ENCODE measurements at regions not wholly inside any gene's neighbourhood (a gene's known extent, or its start where the extent isn't known, plus 50 kb on each side); places are given as distances from the start of the nearest gene placed in this dataset.
"Not testable (repeated sequence)": the region's sequence is repeated elsewhere in the genome, so short reads cannot be mapped to it uniquely, and the experiment has no call there.

DNA sequence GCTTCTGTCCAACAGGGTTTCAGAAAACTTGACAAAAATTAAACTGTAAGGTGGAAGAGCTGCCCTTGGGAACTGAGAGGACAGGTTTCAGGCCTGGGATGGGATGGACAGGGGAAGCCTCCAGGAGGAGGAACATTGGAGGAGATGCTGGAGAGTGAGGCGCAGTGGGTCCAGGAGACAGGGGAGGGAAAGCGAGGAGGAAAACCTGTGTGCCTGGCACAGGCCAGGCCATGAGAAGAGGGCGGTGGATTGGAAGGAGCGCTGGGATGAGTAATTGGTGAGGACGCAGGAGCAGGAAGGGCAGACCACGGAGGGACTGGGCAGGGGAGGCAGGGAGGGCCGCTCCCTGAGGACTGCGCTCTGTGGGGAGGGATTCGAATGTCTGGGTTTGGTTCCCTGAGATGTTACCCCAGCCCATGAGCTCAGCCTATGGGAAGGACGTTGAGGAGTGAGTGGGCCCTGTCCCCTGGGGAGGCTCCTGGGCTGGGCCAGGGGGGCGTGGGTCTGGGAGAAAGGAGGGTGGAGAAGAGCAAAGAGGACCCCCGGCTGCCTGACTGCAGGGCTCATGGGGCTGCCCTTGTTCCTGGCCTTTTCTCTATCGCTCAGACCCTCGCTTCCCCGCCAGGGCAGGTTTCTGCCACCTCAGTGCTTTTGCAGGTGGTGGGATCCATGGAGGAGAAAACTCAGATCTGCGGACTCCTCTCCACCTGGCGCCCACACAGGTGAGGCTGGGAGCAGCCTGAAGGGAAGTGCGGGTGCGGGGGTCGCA, 249.1 kb upstream of the NPAP1 start:
- DNase-seq; CTCF ChIA-PET; H3K36me3 ChIP-seq (ENCODE audit: control insufficient read depth in 2 of 2, extremely low read depth in 1 of 2, insufficient read depth in 1 of 2, low read length in 1 of 2); H3K4me1 Mint-ChIP-seq; H3K27me3 Mint-ChIP-seq; H3K4me3 Mint-ChIP-seq; H3K27ac Mint-ChIP-seq; H3K36me3 Mint-ChIP-seq; H3K27ac ChIP-seq (ENCODE audit: low read length); POLR2A ChIA-PET; H3K4me3 ChIP-seq (ENCODE audit: control insufficient read depth in 1 of 2, extremely low read depth in 1 of 2, low read length in 1 of 2); H3K9me3 Mint-ChIP-seq; H3K4me1 ChIP-seq (ENCODE audit: control insufficient read depth in 1 of 2, extremely low read depth in 1 of 2, insufficient read depth in 2 of 2, low read length in 2 of 2); ATAC-seq (replicated peaks in 1 of 4); H3K27me3 ChIP-seq (replicated peaks in 1 of 2; ENCODE audit: control insufficient read depth in 2 of 2, extremely low read depth in 1 of 2, insufficient read depth in 2 of 2, low read length in 1 of 2); H3K9me3 ChIP-seq: not testable (repeated sequence)
- 57% methylated on average over 11 of the region's 20 CpGs for WGBS (ENCODE audit: insufficient coverage)

DNA sequence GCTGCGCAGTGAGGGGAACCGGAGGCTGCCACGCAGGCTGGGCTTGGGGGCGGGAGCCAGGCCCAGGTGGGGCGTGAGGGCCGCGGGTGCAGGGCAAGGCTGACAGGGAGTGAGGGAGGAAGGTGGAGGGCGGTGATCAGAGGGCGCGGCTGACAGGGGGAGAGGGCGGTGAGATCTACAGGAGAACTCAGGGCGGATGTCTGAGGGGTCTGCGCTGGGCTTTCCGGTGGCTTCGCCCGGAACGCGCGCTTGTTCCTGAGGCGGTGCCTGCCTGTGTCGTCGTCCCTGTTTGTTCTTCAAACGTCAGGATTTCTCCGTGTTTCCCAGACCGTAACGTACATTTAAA, 248.5 kb upstream of the NPAP1 start:
- H3K36me3 ChIP-seq (ENCODE audit: control insufficient read depth in 2 of 2, extremely low read depth in 1 of 2, insufficient read depth in 1 of 2, low read length in 1 of 2); CTCF ChIA-PET; H3K27ac ChIP-seq (ENCODE audit: low read length); H3K36me3 Mint-ChIP-seq; H3K4me1 ChIP-seq (ENCODE audit: control insufficient read depth in 1 of 2, extremely low read depth in 1 of 2, insufficient read depth in 2 of 2, low read length in 2 of 2); POLR2A ChIA-PET; H3K4me3 Mint-ChIP-seq; H3K4me3 ChIP-seq (ENCODE audit: control insufficient read depth in 1 of 2, extremely low read depth in 1 of 2, low read length in 1 of 2); H3K27me3 Mint-ChIP-seq; H3K9me3 Mint-ChIP-seq; H3K4me1 Mint-ChIP-seq; H3K27me3 ChIP-seq (replicated peaks in 1 of 2; ENCODE audit: control insufficient read depth in 2 of 2, extremely low read depth in 1 of 2, insufficient read depth in 2 of 2, low read length in 1 of 2); DNase-seq; H3K9me3 ChIP-seq; H3K27ac Mint-ChIP-seq: not testable (repeated sequence)
- 22% methylated on average over 17 of the region's 26 CpGs for whole genome bisulfite sequencing (ENCODE audit: insufficient coverage)
- peak in 1 of 4 experiments; percentile 17 for ATAC-seq (replicated peaks in 1 of 4)

DNA sequence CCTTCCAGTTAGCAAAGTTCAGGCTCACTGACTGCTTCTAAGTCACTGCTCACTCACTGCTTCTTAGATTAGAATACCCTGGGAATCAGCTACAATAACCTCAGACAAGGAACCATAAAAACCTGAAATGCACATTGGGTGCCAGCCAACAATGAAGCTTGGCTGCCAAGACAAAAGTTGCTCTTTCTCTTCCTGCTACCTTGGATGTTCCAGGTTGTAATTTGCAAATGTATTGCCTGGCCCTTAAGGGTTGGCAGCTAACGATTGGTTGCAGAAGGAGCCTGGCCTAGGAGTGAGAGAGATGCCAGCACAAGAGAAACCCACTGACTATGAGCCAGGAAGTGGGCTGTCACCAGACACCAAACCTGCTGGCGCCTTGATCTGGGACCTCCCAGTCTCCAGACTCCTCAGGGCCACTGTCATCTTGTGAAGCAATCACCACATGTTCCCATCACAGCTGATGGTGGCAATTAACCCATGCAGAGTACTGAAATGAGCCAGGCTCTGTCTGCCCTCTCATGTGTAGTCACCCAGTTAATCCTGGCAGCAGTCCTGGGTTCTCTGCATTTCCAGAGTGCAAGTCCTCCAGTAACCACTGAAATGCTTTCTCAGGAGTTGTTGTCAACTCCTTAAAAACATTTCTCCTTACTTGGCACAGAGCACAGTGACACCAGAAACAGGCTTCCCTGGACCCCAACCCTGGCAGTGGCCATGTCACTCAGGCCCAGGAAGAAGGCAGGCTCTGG, 240.3 kb upstream of the NPAP1 start:
- H3K27ac ChIP-seq (ENCODE audit: low read length); H3K4me3 Mint-ChIP-seq; H3K36me3 ChIP-seq (ENCODE audit: control insufficient read depth in 2 of 2, extremely low read depth in 1 of 2, insufficient read depth in 1 of 2, low read length in 1 of 2); CTCF ChIA-PET; H3K27me3 Mint-ChIP-seq; H3K36me3 Mint-ChIP-seq; H3K4me1 ChIP-seq (ENCODE audit: control insufficient read depth in 1 of 2, extremely low read depth in 1 of 2, insufficient read depth in 2 of 2, low read length in 2 of 2); H3K4me1 Mint-ChIP-seq; H3K27ac Mint-ChIP-seq; DNase-seq; H3K27me3 ChIP-seq (replicated peaks in 1 of 2; ENCODE audit: control insufficient read depth in 2 of 2, extremely low read depth in 1 of 2, insufficient read depth in 2 of 2, low read length in 1 of 2); H3K4me3 ChIP-seq (ENCODE audit: control insufficient read depth in 1 of 2, extremely low read depth in 1 of 2, low read length in 1 of 2); POLR2A ChIA-PET; ATAC-seq (replicated peaks in 1 of 4); H3K9me3 ChIP-seq: not testable (repeated sequence)
- H3K9me3 Mint-ChIP-seq, result peaks cover 4 to 16% (median 8%) of the 10 kb centered on the region in 3 donors
- 76% methylated on average over 2 of the region's 2 CpGs for WGBS (ENCODE audit: insufficient coverage)

DNA sequence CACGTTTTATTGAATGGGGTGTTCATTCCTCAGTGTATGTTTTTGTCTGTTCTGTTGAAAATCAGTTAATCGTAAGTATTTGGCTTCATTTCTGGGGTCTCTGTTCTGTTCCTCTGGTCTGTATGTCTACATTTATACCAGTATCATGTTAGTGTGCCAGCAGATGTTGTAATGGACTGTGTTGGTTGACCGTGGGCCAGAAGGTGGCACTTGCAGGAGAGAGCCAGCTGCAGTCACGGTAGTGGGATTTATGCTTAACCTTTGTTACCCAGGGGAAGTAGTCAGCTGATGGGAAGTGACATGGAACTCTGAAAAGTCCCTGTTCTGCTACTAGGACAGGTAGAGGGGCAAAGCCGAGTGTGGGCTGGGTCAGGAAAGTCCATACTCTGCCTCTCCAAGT, 238.3 kb upstream of the NPAP1 start:
- H3K4me1 Mint-ChIP-seq; H3K9me3 ChIP-seq; H3K36me3 ChIP-seq (ENCODE audit: control insufficient read depth in 2 of 2, extremely low read depth in 1 of 2, insufficient read depth in 1 of 2, low read length in 1 of 2); DNase-seq; H3K36me3 Mint-ChIP-seq; CTCF ChIA-PET; POLR2A ChIA-PET; H3K27me3 Mint-ChIP-seq; H3K27ac ChIP-seq (ENCODE audit: low read length); H3K27ac Mint-ChIP-seq; H3K4me3 Mint-ChIP-seq; H3K4me1 ChIP-seq (ENCODE audit: control insufficient read depth in 1 of 2, extremely low read depth in 1 of 2, insufficient read depth in 2 of 2, low read length in 2 of 2); H3K4me3 ChIP-seq (ENCODE audit: control insufficient read depth in 1 of 2, extremely low read depth in 1 of 2, low read length in 1 of 2); H3K27me3 ChIP-seq (replicated peaks in 1 of 2; ENCODE audit: control insufficient read depth in 2 of 2, extremely low read depth in 1 of 2, insufficient read depth in 2 of 2, low read length in 1 of 2); ATAC-seq (replicated peaks in 1 of 4): not testable (repeated sequence)
- peaks cover 4 to 16% (median 8%) of the 10 kb centered on the region in 3 donors for H3K9me3 Mint-ChIP-seq
- WGBS (ENCODE audit: insufficient coverage), result 42% methylated on average over 3 of the region's 5 CpGs

DNA sequence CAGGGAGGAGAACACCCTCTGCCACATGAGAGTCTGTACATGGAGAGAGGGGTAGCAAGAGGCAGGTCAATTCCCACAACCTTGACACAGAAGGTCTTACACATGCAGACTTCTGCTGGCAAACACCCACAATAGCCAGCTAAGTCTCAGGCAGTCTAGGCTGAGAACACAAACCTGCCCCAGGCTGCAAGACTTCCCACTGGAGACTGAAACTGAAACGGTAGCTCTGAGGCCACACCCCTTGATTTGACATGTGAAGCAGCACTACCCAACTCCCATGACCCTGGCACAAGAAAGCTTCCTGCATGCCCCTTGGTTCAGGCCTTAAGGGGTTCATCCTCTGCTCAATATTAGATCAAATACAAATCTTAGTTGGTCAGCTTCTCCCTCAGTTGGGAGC, 237.8 kb upstream of the NPAP1 start:
- H3K9me3 ChIP-seq; POLR2A ChIA-PET; H3K27ac Mint-ChIP-seq; H3K4me3 Mint-ChIP-seq; DNase-seq; H3K27me3 ChIP-seq (replicated peaks in 1 of 2; ENCODE audit: control insufficient read depth in 2 of 2, extremely low read depth in 1 of 2, insufficient read depth in 2 of 2, low read length in 1 of 2); H3K36me3 ChIP-seq (ENCODE audit: control insufficient read depth in 2 of 2, extremely low read depth in 1 of 2, insufficient read depth in 1 of 2, low read length in 1 of 2); H3K36me3 Mint-ChIP-seq; ATAC-seq (replicated peaks in 1 of 4); H3K27me3 Mint-ChIP-seq; CTCF ChIA-PET; H3K27ac ChIP-seq (ENCODE audit: low read length); H3K4me1 Mint-ChIP-seq; H3K4me1 ChIP-seq (ENCODE audit: control insufficient read depth in 1 of 2, extremely low read depth in 1 of 2, insufficient read depth in 2 of 2, low read length in 2 of 2); H3K4me3 ChIP-seq (ENCODE audit: control insufficient read depth in 1 of 2, extremely low read depth in 1 of 2, low read length in 1 of 2): not testable (repeated sequence)
- H3K9me3 Mint-ChIP-seq, result peaks cover 5 to 18% (median 10%) of the 10 kb centered on the region in 3 donors
- no CpG with 5 or more reads among the region's 1 CpG for WGBS (ENCODE audit: insufficient coverage)

DNA sequence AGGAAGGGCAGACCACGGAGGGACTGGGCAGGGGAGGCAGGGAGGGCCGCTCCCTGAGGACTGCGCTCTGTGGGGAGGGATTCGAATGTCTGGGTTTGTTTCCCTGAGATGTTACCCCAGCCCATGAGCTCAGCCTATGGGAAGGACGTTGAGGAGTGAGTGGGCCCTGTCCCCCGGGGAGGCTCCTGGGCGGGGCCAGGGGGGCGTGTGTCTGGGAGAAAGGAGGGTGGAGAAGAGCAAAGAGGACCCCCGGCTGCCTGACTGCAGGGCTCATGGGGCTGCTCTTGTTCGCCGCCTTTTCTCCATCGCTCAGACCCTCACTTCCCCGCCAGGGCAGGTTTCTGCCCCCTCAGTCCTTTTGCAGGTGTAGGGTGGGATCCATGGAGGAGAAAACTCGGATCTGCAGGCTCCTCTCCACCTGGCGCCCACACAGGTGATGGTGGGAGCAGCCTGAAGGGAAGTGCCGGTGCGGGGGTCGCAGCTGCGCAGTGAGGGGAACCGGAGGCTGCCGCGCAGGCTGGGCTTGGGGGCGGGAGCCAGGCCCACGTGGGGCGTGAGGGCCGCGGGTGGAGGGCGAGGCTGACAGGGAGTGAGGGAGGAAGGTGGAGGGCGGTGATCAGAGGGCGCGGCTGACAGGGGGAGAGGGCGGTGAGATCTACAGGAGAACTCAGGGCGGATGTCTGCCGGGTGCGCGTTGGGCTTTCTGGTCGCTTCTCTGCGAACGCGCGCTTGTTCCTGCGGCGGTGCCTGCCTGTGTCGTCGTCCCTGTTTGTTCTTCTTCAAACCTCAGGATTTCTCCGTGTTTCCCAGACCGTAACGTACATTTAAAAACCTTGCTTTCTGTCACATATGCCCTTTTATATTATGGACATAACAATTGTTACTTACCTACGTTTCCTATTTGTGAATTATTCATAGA, 198.2 kb upstream of the NPAP1 start:
- not testable (repeated sequence) for H3K4me1 Mint-ChIP-seq, H3K9me3 ChIP-seq

More for the DNA sequence above, 198.2 kb upstream of the NPAP1 start:
- H3K4me3 Mint-ChIP-seq; H3K27ac ChIP-seq (ENCODE audit: low read length); H3K36me3 Mint-ChIP-seq; POLR2A ChIA-PET; DNase-seq; H3K4me3 ChIP-seq (ENCODE audit: control insufficient read depth in 1 of 2, extremely low read depth in 1 of 2, low read length in 1 of 2); H3K27ac Mint-ChIP-seq; H3K4me1 ChIP-seq (ENCODE audit: control insufficient read depth in 1 of 2, extremely low read depth in 1 of 2, insufficient read depth in 2 of 2, low read length in 2 of 2); CTCF ChIA-PET; H3K27me3 Mint-ChIP-seq; ATAC-seq (replicated peaks in 1 of 4); H3K27me3 ChIP-seq (replicated peaks in 1 of 2; ENCODE audit: control insufficient read depth in 2 of 2, extremely low read depth in 1 of 2, insufficient read depth in 2 of 2, low read length in 1 of 2); H3K36me3 ChIP-seq (ENCODE audit: control insufficient read depth in 2 of 2, extremely low read depth in 1 of 2, insufficient read depth in 1 of 2, low read length in 1 of 2): not testable (repeated sequence)
- H3K9me3 Mint-ChIP-seq, result peaks cover 7 to 14% (median 13%) of the 10 kb centered on the region in 3 donors
- 41% methylated on average over 16 of the region's 49 CpGs for WGBS (ENCODE audit: insufficient coverage)

Measured in T-cell (primary cell).